GM21515 (cell line): ENCODE measurements at regions not wholly inside any gene's neighbourhood (a gene's known extent, or its start where the extent isn't known, plus 50 kb on each side); places are given as distances from the start of the nearest gene placed in this dataset.

Source experiments
- ATAC-seq: cut with Tn5 transposase; IDR thresholded peaks from one replicate; pipeline ENCODE4 v1.9.1; 2021; ENCODE audit not compliant: unreplicated experiment

DNA sequence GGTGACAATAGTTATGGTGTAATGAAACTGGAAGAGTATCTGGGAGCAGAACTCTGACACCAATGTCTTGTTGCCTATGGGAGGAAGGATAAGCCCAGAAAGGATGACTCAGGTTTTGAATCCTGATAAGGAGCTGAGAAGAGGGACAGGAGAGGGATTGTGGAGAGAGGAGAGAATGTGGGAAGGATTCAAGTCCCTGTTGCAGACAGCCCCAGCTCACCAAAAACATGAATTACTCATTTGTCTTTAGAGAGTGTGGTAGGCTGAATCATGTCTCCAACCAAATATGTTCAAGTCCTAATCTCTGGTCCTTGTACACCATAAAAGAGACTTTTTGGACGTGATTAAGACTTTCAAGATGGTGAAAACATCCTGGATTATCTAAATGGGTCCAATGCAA lies 206.9 kb upstream of the PHYHIPL start:
- no peak for ATAC-seq

DNA sequence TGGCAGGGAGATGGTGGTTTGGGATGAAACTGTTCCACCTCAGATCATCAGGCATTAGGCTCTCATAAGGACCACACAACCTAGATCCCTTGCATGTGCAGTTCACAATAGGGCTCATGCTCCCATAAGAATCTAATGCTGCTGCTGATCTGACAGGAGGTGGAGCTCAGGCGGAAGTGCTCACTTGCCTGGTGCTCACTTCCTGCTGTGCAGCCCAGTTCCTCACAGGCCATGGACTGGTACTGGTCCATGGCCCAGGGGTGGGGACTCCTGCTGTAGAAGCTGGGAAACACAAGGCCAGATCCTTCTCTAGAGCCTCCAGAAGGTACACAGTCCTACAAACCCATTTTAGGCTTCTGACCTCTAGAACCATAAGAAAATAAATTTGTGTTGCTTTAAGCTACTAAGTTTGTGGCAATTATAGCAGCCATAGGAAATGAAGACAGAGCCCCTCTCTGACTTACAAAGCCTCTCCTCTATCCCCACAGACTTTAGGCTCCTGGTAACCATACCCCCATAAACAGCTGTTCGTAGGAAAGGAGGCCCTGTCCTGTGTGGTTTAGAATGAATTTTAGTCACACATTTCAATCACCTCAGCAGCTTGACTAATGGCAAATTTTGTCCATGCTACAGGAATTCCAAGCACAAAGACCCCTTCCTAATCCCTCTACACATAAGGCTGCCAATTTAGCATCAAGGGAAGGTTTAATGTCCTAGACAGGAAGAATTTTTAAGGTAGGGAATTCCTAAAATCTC lies 206.1 kb upstream of the PHYHIPL start:
- ATAC-seq: no peak

- no peak for ATAC-seq
Observed at GRCh38 chr10:58971211-58971610, 205.2 kb upstream of the PHYHIPL start.

- ATAC-seq: no peak
Observed at GRCh38 chr10:58971796-58972491, 204.5 kb upstream of the PHYHIPL start.

GRCh38 chr10:58972576-58973234 lies 203.7 kb upstream of the PHYHIPL start:
- ATAC-seq: no peak

DNA sequence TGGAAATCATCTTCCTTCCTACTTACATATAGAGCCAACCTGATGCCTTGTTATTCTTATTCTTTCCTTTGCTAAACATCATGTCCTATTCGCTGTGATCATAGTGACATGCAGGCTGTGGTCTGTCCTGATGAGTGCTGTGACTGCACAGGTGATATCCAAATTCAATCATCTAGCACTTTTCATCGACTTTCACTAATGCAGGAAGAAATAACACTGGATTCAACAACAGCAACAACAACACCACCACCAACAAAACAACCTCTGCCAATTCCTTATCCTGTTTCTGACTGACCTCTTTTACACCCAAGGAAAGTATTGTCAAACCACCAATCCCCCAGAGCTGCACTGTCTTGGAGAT lies 203.2 kb upstream of the PHYHIPL start:
- ATAC-seq: no peak

DNA sequence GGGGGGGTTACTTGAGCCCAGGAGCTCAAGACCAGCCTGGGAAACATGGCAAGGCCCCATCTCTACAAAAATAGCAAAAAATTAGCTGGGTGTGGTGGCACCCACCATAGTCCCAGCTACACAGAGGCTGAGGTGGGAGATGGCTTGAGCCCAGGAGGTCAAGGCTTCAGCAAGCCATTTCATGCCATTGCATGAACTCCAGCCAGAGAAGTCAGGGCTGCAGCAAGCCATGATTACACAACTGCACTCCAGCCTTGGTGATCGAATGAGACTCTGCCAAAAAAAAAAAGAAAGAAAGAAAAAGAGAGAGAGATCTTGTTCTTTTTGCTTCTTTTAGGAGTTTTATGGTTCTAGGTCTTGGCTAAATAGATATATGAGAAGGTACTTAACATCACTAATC lies 200.2 kb upstream of the PHYHIPL start:
- no peak for ATAC-seq

DNA sequence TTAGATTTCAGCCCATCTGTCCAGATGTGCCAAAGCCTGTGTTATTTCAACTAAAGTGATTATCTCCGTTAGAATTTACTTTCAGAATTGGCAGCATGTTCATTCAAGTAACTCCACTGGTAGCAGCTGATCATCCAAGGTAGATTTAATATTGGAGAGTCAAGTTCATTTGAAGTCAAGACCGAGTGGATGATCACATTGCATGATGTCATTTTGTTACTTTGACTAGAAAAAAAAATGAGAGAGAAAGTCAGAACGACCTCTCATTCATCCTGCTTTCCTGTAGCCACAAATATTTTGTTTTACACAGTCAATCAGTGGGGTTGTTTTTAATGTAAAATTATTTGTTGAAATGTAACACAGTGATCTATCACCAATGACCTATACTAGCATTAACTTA lies 196.7 kb upstream of the PHYHIPL start:
- no peak for ATAC-seq

DNA sequence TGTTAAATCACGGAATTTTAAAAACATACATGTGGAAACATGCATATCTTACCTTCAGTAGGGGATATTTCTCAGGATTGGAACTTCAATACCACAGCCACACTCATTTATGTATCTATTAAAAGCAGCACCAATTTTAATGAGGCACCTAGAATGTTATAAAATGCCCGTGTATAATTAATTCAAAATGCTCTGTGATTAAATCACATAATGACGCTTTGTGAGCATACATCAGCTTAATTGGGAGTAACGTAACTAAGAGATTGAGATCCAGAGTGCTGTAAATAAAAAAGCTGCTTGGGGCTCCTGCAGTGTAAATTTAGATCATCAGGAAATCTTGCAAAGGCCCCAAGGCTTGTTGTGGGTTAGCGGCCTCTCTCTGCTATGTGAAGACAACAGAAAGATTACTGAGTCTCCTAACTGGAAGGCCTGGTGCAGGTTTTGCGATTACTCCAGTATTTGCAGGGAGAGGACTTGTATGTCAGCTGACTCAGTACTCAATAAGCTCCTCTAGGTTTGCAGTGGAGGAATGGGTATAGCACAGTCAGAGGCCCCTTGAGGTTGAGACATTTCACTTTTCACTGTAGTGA lies 195.5 kb upstream of the PHYHIPL start:
- no peak for ATAC-seq

DNA sequence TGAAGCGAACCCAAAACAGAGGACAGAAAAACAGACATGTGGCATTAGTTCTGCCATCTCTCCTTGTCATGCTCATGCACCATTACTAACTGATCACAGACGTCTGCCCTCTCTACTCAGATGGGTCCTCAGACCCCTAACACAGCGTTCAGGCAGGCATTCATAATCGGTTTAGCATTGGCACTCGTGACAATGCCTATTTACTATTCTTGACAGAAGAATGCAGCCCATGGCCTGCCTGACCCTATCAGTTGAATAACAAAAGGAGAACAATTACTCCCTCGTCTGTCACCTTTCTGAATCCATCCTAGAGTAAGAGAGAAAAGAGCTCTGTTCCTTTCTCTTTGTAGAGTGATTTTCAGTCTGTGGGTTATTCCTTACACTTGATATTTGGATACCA lies 194.6 kb upstream of the PHYHIPL start:
- ATAC-seq: no peak

GRCh38 chr10:58982470-58983239 lies 193.8 kb upstream of the PHYHIPL start:
- no peak for ATAC-seq

GRCh38 chr10:58985216-58985615 lies 191.2 kb upstream of the PHYHIPL start:
- ATAC-seq: no peak

GRCh38 chr10:58989486-58990039 lies 186.9 kb upstream of the PHYHIPL start:
- ATAC-seq: no peak

DNA sequence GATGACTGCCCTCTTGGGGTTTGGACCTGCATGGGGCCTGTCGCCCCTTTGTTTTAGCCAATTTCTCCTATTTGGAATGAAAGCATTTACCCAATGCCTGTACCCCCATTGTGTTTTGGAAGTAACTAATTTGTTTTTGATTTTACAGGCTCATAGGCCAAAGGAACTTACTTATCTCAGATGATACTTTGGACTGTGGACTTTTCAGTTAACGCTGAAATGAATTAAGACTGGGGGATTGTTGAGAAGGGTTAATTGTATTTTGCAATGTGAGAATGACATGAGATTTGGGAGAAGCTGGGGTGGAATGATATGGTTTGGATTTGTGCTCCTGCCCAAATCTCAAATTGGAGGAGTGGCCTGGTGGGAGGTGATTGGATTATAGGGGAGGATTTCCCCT lies 185.8 kb upstream of the PHYHIPL start:
- no peak for ATAC-seq

GRCh38 chr10:58991856-58992255 lies 184.6 kb upstream of the PHYHIPL start:
- ATAC-seq: no peak

DNA sequence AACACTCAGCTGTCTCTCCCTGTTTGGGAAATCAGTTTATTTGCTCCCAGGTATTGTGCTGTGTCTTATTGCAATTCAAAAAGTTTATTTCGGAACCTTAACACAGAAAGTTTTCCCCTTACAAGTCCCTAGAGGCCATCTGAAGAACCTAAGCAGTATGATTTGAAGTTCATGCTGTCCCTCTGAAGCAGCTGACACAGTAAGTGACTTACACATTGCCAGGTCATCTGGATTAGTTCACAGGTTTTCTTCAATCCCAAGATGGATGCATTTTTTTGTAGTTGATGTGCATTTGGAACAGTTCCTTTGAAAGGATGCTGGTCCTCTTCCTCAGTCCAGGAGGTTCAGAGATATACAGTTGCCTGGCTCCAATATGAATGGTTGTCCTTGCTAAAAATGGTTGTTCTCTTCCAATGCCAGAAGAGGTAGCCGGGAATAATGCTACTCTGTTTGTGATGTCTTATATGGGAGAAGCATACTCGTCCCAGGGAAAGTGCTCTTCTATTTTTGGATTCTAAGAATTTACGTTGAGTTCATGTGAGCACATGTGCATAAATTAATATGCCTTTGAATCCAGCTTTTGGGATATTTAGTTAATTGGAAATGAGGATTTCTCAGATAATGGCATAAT lies 183.5 kb upstream of the PHYHIPL start:
- ATAC-seq: no peak

DNA sequence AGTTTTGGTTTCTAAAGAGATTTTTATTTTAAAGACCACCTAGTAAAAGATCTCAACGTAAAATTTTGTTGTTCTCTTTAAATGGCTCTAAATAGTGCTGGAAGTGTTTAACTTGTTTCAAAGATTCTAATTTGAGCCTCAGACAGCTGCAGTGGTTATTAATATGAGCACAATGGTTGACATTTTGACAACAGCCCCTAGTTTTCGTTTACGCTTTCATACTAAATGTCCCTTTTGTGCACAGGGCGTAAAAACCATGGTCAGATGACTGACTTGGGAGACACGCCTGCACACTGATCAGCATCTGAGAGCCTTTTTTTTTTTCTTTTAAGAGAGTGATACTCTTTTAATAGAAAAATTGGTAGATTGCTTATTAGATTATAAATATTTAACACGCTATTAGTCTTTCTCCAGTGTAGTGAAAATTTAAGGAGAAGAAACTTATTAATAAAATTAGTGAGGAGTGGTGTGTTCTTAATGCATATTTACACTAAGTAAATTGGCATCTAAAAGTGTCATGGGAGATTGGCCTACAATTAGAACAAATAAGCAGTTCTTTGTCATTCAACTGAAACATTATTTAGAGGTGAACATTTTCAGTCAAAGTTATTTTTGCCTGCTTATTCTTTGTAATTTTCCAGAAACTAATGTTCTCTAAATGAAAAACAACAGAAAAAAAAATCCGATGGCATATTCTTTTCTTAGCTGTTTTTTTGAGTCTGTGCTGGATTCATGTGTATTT lies 182.8 kb upstream of the PHYHIPL start:
- peak; percentile 85 for ATAC-seq

DNA sequence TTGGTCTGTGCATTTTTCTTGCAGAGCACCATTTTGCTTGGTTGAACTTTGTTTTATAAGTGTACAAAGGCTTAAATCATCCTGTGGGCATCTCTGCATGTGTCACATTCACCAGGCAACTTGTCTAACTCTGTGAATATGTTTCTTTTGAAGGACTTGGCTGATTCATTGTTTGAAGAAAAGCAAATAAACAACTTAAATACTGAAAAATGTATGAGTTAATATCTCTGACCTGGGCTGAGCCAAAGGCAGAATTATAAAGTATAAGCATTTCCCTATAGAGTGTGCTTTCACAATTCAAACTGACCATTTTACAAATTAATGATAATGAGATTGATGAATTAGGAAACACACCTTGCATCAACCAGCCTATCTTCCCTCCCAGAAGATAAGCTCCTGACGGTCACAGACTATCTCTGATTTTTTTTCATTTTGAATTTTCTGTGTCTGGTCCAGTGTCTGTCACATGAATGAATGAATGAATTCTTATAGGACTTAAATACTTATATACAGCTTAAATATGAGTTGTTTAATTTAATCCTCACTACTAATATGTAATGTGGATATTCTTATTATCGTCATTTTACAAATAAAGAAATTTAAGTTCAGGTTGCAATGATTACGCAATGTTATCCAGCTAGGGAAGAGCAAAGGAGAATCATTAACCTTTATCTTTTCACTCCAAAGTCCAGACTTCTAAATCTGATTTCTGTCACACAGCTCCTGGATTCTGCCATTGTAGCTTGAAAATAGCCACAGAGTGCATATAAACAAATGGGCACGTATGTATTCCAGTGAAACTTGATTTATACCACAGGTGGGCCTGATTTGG lies 182.0 kb upstream of the PHYHIPL start:
- no peak for ATAC-seq
